HG03135 (cell line): ENCODE measurements at regions not wholly inside any gene's neighbourhood (a gene's known extent, or its start where the extent isn't known, plus 50 kb on each side); places are given as distances from the start of the nearest gene placed in this dataset.

Experiments used
- ATAC-seq: cut with Tn5 transposase; IDR thresholded peaks from one replicate; pipeline ENCODE4 v1.9.1; 2021; ENCODE audit warnings: mild to moderate bottlenecking, moderate library complexity; ENCODE audit not compliant: unreplicated experiment

GRCh38 chr6:74645108-74645849, 560.6 kb downstream of the COL12A1 start:
- no peak for ATAC-seq

GRCh38 chr6:74642101-74642500, 563.8 kb downstream of the COL12A1 start:
- no peak for ATAC-seq

GRCh38 chr6:74638412-74638811, 567.4 kb downstream of the COL12A1 start:
- ATAC-seq, result no peak

- no peak for ATAC-seq
These were observed 573.5 kb downstream of the COL12A1 start for GRCh38 chr6:74632196-74632875.

GRCh38 chr6:74631564-74631963, 574.3 kb downstream of the COL12A1 start:
- ATAC-seq, result no peak

GRCh38 chr6:74626288-74626687, 579.6 kb downstream of the COL12A1 start:
- no peak for ATAC-seq

- no peak for ATAC-seq
These were observed 582.8 kb downstream of the COL12A1 start for GRCh38 chr6:74623027-74623426.

- ATAC-seq, result no peak
These were observed 594.6 kb downstream of the COL12A1 start for GRCh38 chr6:74611220-74611619.

GRCh38 chr6:74610352-74610751, 595.5 kb downstream of the COL12A1 start:
- no peak for ATAC-seq

GRCh38 chr6:74609871-74610270, 596.0 kb downstream of the COL12A1 start:
- ATAC-seq, result no peak

GRCh38 chr6:74607934-74608333, 597.9 kb downstream of the COL12A1 start:
- no peak for ATAC-seq

- ATAC-seq, result no peak
These were observed 598.4 kb downstream of the COL12A1 start for GRCh38 chr6:74607468-74607867.

- ATAC-seq, result no peak
These were observed 599.2 kb downstream of the COL12A1 start for GRCh38 chr6:74606582-74607071.

- no peak for ATAC-seq
These were observed 599.8 kb downstream of the COL12A1 start for GRCh38 chr6:74605922-74606581.

GRCh38 chr6:74604279-74604678, 601.6 kb downstream of the COL12A1 start:
- ATAC-seq, result no peak

GRCh38 chr6:74603322-74604076, 602.4 kb downstream of the COL12A1 start:
- no peak for ATAC-seq

GRCh38 chr6:74602206-74602605, 603.6 kb downstream of the COL12A1 start:
- ATAC-seq, result no peak

- ATAC-seq, result peak; percentile 98
These were observed 607.1 kb downstream of the COL12A1 start for GRCh38 chr6:74598462-74599393.

- peak; percentile 41 for ATAC-seq
These were observed 608.0 kb downstream of the COL12A1 start for GRCh38 chr6:74597840-74598239.

GRCh38 chr6:74597266-74597665, 608.6 kb downstream of the COL12A1 start:
- ATAC-seq, result no peak
